HG02642 (cell line): ENCODE measurements at regions not wholly inside any gene's neighbourhood (a gene's known extent, or its start where the extent isn't known, plus 50 kb on each side); places are given as distances from the start of the nearest gene placed in this dataset.

Source experiments
- ATAC-seq: cut with Tn5 transposase; IDR thresholded peaks from one replicate; pipeline ENCODE4 v1.9.1; 2021; ENCODE audit warnings: mild to moderate bottlenecking; ENCODE audit not compliant: unreplicated experiment, poor library complexity

DNA sequence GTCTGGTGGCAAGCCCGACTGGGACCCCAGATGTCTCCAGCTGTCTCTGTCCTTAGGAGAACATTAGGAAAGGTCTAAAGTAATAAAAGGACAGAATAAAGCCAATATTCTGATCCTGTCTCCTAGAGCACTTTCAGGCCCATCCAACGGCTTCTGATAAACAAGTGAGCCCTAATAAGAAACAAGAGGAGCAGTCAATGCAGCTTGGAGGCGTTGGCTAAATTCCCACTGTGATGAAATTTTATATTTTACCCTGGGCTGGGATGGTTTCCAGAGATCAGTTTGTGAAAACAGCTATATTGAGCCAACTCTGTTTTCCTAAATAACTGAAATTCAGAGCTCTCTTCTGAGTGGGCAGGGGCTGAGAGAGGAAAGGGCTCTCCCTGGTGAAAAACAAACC, 55.5 kb upstream of the SRRM4 start:
- no peak for ATAC-seq
